HG03558 (cell line): ENCODE measurements at regions not wholly inside any gene's neighbourhood (a gene's known extent, or its start where the extent isn't known, plus 50 kb on each side); places are given as distances from the start of the nearest gene placed in this dataset.

Experiments used
- ATAC-seq: cut with Tn5 transposase; IDR thresholded peaks from one replicate; pipeline ENCODE4 v1.9.1; 2021; ENCODE audit warnings: moderate number of reproducible peaks; ENCODE audit not compliant: unreplicated experiment; ENCODE audit errors: extremely low read depth

- ATAC-seq: no peak
These were observed 71.0 kb downstream of the AQP4 start for GRCh38 chr18:26794230-26795101.

- no peak for ATAC-seq
These were observed 72.8 kb downstream of the AQP4 start for GRCh38 chr18:26792661-26793060.

GRCh38 chr18:26791676-26792075 lies 73.8 kb downstream of the AQP4 start:
- no peak for ATAC-seq

GRCh38 chr18:26784599-26784998 lies 80.9 kb downstream of the AQP4 start:
- no peak for ATAC-seq

GRCh38 chr18:26783170-26783569 lies 82.3 kb downstream of the AQP4 start:
- ATAC-seq: no peak

- ATAC-seq: no peak
These were observed 84.8 kb downstream of the AQP4 start for GRCh38 chr18:26780520-26781325.

GRCh38 chr18:26778054-26778393 lies 87.5 kb downstream of the AQP4 start:
- ATAC-seq: no peak

- ATAC-seq: no peak
These were observed 88.0 kb downstream of the AQP4 start for GRCh38 chr18:26777351-26778053.

- no peak for ATAC-seq
These were observed 92.8 kb downstream of the AQP4 start for GRCh38 chr18:26772691-26773090.

- ATAC-seq: no peak
These were observed 94.0 kb downstream of the AQP4 start for GRCh38 chr18:26771524-26771923.

- no peak for ATAC-seq
These were observed 97.1 kb downstream of the AQP4 start for GRCh38 chr18:26768385-26768784.

- no peak for ATAC-seq
These were observed 100.0 kb downstream of the AQP4 start for GRCh38 chr18:26765498-26765897.

GRCh38 chr18:26764586-26764985 lies 100.9 kb downstream of the AQP4 start:
- ATAC-seq: no peak

GRCh38 chr18:26764177-26764576 lies 101.3 kb downstream of the AQP4 start:
- no peak for ATAC-seq

- no peak for ATAC-seq
These were observed 101.9 kb downstream of the AQP4 start for GRCh38 chr18:26763446-26764110.

GRCh38 chr18:26757263-26758019 lies 108.1 kb downstream of the AQP4 start:
- ATAC-seq: no peak

GRCh38 chr18:26756556-26756955 lies 109.0 kb downstream of the AQP4 start:
- no peak for ATAC-seq

- ATAC-seq: no peak
These were observed 118.6 kb downstream of the AQP4 start for GRCh38 chr18:26746826-26747475.

GRCh38 chr18:26746398-26746797 lies 119.1 kb downstream of the AQP4 start:
- no peak for ATAC-seq
